ENCODE measurements at regions not wholly inside any gene's neighbourhood (a gene's known extent, or its start where the extent isn't known, plus 50 kb on each side); places are given as distances from the start of the nearest gene placed in this dataset.

- BruUV-seq (replicated peaks) = no TSS peak
- 8% methylated on average over 4 of the region's 4 CpGs for WGBS (ENCODE audit: low lambda C conversion rate)
- no peak for TF ChIP-seq ZGPAT (CRISPR knock-in tag; IDR thresholded peaks at IDR 0.05)
- no peak for TF ChIP-seq ZFP91 (CRISPR knock-in tag; IDR thresholded peaks at IDR 0.05; ENCODE audit: borderline replicate concordance)
- no peak for TF ChIP-seq NR2F2 (IDR thresholded peaks at IDR 0.05; ENCODE audit: borderline replicate concordance, low read depth)
- TF ChIP-seq ZNF691 (CRISPR knock-in tag; IDR thresholded peaks at IDR 0.05; ENCODE audit: borderline replicate concordance, low read depth) = no peak
- TF ChIP-seq DPF2 (CRISPR knock-in tag; IDR thresholded peaks at IDR 0.05; ENCODE audit: borderline replicate concordance, low read depth) = no peak
- TF ChIP-seq SRSF4 (IDR thresholded peaks at IDR 0.05; ENCODE audit: low read depth, low read length, poor library complexity, severe bottlenecking) = no peak
- TF ChIP-seq MTA3 (CRISPR knock-in tag; IDR thresholded peaks at IDR 0.05) = no peak
- no peak for TF ChIP-seq RBM39 (IDR thresholded peaks at IDR 0.05; ENCODE audit: low read depth, low read length, poor library complexity, severe bottlenecking)
- TF ChIP-seq ZNF12 (CRISPR knock-in tag; IDR thresholded peaks at IDR 0.05) = no peak
- no peak for TF ChIP-seq ZNF329 (CRISPR knock-in tag; IDR thresholded peaks at IDR 0.05; ENCODE audit: low read depth)
- no peak for TF ChIP-seq MLXIP (CRISPR knock-in tag; IDR thresholded peaks at IDR 0.05; ENCODE audit: borderline replicate concordance)
- TF ChIP-seq TCF12 (IDR thresholded peaks at IDR 0.05) = no peak
- no peak for TF ChIP-seq TCF12 (CRISPR knock-in tag; IDR thresholded peaks at IDR 0.05)
- TF ChIP-seq HMGXB4 (CRISPR knock-in tag; IDR thresholded peaks at IDR 0.05; ENCODE audit: borderline replicate concordance in 1 of 2, low read depth in 1 of 2) = no peak
These were observed 146.0 kb upstream of the NAMPT start for GRCh38 chr7:106430535-106431455.

More at GRCh38 chr7:106430535-106431455, 146.0 kb upstream of the NAMPT start:
- H2AFZ ChIP-seq (ENCODE audit: low read length) = no peak overlapping the region
- FAIRE-seq (no peak), ATAC-seq (no peak), DNase-seq (ENCODE audit: low spot score) (no peak)
- ChIA-PET CTCF (ENCODE audit: low intra/inter-chr PET ratio, low total read pairs) (no interaction called here), POLR2A (no interaction called here)
- in situ Hi-C loops (cut with HindIII; ENCODE audit: extremely low pct_ligation_motif_present, low pct_unique_long_range_greater_than_20kb) = no loop called here
- no peaks in the 10 kb centered on the region for H3K9me3 ChIP-seq (ENCODE audit: low read length)
- H4K20me1 ChIP-seq (ENCODE audit: insufficient read depth, low read length) = no peaks in the 10 kb centered on the region
- no peaks in the 10 kb centered on the region; a peak in 1 of 5 replicates for H3K27me3 ChIP-seq (ENCODE audit: control insufficient read depth in 1 of 2, insufficient read depth in 2 of 2, low read length in 2 of 2)
- H3K4me2 ChIP-seq (ENCODE audit: low read depth, low read length) = no peak overlapping the region
- intact Hi-C loops (cut with micrococcal nuclease; ENCODE audit: unreplicated experiment) = no loop called here
- no peak overlapping the region for H3K27ac ChIP-seq (ENCODE audit: extremely low read length, insufficient read depth, low read length)
- no peak overlapping the region for H3K9ac ChIP-seq (ENCODE audit: insufficient read depth, low read depth, low read length)
- no peaks in the 10 kb centered on the region for H3K36me3 ChIP-seq (replicated peaks in 1 of 2; ENCODE audit: control insufficient read depth in 1 of 2, insufficient read depth in 2 of 2, low read length in 2 of 2)
- H3K4me3 ChIP-seq (replicated peaks in 1 of 3; ENCODE audit: insufficient read depth in 1 of 3, low read depth in 2 of 3, low read length in 3 of 3) = no peak overlapping the region
- no peaks in the 10 kb centered on the region for H3K4me1 ChIP-seq (ENCODE audit: insufficient read depth, low read length)
- no peaks in the 10 kb centered on the region for H3K79me2 ChIP-seq (ENCODE audit: insufficient read depth, low read length)

Data from HepG2 (cell line).